ENCODE measurements at regions not wholly inside any gene's neighbourhood (a gene's known extent, or its start where the extent isn't known, plus 50 kb on each side); places are given as distances from the start of the nearest gene placed in this dataset.

DNA sequence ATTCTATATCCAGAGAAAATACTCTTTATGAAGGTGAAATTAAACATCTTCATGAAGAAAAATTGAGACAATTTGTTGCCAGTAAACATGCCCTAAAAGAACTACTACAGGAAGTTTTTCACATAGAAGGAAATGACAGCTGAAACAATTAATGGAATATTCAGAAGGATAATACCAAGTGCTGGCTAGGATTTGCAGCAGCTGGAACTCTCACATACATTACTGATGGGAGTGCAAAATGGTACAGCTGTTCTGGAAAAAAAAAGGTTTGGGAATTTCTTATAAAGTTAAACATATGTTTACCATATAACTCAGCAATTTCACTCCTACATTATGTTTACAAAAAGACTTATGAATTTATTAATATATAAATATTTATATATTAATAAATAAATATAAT is 193.2 kb upstream of the FAT4 start:
- H3K4me3 ChIP-seq (ENCODE audit: low read depth, low read length): no peak overlapping the region
- TF ChIP-seq, protein P1, sequence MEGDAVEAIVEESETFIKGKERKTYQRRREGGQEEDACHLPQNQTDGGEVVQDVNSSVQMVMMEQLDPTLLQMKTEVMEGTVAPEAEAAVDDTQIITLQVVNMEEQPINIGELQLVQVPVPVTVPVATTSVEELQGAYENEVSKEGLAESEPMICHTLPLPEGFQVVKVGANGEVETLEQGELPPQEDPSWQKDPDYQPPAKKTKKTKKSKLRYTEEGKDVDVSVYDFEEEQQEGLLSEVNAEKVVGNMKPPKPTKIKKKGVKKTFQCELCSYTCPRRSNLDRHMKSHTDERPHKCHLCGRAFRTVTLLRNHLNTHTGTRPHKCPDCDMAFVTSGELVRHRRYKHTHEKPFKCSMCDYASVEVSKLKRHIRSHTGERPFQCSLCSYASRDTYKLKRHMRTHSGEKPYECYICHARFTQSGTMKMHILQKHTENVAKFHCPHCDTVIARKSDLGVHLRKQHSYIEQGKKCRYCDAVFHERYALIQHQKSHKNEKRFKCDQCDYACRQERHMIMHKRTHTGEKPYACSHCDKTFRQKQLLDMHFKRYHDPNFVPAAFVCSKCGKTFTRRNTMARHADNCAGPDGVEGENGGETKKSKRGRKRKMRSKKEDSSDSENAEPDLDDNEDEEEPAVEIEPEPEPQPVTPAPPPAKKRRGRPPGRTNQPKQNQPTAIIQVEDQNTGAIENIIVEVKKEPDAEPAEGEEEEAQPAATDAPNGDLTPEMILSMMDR (conservative IDR thresholded peaks at IDR 0.05; ENCODE audit: low read depth, low read length): no peak
- DNase-seq (ENCODE audit: low read depth): no peak

DNA sequence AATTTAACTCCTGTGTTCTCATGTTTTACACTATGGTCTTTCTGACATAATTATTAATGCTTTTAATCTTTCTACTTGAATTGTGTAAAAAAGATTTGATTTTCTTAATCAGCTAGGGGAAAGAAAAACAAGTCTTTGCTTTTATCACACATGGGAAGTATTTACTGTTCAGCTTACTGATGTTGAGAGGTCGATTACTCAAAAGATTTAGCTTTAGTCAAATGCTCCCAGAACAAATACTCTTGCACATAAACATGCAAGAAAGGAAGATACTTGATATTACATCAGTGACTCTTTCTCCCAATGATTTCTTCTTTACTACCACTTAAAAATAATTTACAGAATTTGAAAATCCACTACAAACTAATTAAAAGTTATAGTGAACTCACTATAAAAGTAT is 198.3 kb upstream of the FAT4 start:
- DNase-seq (ENCODE audit: low read depth): peak; percentile 23
- no peak overlapping the region for H3K4me3 ChIP-seq (ENCODE audit: low read depth, low read length)
- TF ChIP-seq, protein P1 (conservative IDR thresholded peaks at IDR 0.05; ENCODE audit: low read depth, low read length): no peak

DNA sequence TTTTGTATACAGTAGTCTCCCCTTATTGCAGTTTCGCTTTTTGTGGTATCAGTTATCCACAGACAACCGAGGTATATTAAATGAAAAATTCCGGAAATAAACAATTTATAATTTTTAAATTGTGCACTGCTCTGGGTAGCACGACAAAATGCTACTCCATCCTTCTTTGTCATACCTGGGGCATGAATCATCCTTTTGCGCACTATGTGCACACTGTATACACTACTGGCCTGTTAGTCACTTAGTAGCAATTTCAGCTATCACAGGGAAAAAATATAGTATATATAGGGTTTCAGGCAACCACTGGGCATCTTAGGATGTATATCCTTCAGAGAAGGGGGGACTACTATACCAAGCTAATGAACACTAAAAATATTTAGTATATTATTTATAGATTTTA is 198.8 kb upstream of the FAT4 start:
- H3K4me3 ChIP-seq (ENCODE audit: low read depth, low read length): no peak overlapping the region

DNA sequence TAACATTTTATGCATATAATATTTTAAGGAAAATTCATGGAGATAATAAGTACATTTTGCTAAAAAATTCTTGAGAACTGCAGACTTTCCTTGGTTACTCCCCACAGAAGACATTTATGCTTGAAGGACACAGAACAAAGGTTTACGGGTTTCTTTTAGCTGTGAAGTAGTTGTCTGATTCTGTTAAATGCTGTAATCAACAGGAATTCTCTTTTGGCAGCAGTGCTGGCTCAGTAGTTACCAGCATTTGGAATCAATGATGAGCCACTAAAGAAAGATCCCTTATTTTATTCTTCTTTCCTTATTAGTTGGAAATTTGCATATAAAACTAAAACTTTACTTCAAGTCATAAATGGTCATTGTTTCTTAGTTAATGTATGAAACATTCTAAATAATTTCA is 199.3 kb upstream of the FAT4 start:
- TF ChIP-seq, protein P1 (conservative IDR thresholded peaks at IDR 0.05; ENCODE audit: low read depth, low read length): no peak
- no peak overlapping the region for H3K4me3 ChIP-seq (ENCODE audit: low read depth, low read length)
- DNase-seq (ENCODE audit: low read depth): peak; percentile 49

More for the DNA sequence above, 198.8 kb upstream of the FAT4 start:
- TF ChIP-seq, protein P1 (conservative IDR thresholded peaks at IDR 0.05; ENCODE audit: low read depth, low read length): no peak
- DNase-seq (ENCODE audit: low read depth): peak; percentile 81

DNA sequence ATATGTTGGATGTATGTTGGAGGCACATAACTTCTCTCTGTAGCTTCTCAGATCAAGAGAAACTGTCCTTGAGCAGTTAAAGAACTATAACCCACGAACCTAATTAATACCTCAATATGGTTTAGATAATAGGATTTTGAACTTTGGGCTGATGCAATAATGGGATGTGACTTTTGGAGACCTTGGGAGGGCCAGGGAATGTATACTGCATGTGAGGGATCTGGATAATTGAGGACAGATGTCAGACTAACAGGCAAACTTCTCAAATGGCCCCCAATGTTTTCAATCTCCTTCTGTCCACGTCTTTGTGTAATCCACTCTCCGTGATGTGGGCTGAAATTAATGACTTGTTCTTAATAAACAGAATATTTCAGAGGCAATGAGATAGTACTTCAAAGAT is 202.2 kb upstream of the FAT4 start:
- no peak for DNase-seq (ENCODE audit: low read depth)
- TF ChIP-seq, protein P1 (conservative IDR thresholded peaks at IDR 0.05; ENCODE audit: low read depth, low read length): no peak
- H3K4me3 ChIP-seq (ENCODE audit: low read depth, low read length): no peak overlapping the region

DNA sequence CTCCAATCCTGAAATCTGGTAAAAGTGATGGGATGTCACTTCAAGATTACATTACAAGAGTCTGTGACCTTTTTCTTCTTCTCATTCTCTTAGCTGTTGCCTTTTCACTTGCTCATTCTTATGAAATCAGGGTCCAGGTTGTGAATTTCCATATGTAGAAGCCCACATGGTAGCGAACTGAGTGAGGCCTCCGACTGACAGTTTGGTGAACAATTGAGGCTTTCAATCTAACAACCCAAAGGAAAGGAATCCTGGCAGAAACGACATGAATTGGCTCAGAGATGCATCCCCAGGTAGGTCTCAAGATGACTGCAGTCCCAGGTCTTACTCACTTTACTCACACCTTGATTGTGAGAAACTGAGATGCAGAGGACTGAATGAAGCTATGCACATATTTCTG is 203.4 kb upstream of the FAT4 start:
- TF ChIP-seq, protein P1 (conservative IDR thresholded peaks at IDR 0.05; ENCODE audit: low read depth, low read length): no peak
- no peak for DNase-seq (ENCODE audit: low read depth)
- H3K4me3 ChIP-seq (ENCODE audit: low read depth, low read length): no peak overlapping the region

DNA sequence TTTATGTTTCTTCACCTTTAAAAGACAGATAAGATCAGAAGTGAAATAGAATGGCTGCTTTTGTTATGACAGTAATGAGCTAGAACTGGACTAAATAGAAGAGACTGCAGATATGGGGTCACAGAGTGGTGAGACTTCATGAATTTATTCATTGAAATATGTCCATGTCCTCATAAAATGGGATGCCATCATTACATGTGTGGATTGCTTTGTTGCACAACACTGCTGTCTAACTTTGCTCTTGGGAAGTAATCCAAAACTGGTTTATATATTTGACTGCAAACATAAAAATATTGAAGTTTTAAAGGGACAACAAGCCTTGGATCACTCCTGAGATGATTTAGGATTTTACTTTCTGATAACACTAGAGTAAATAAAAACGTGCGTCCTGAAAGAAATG is 209.2 kb upstream of the FAT4 start:
- peak; percentile 59 for DNase-seq (ENCODE audit: low read depth)
- TF ChIP-seq, protein P1 (conservative IDR thresholded peaks at IDR 0.05; ENCODE audit: low read depth, low read length): no peak
- H3K4me3 ChIP-seq (ENCODE audit: low read depth, low read length): no peak overlapping the region

All from choroid plexus epithelial cell (primary cell).